Neuronal stem cell (in vitro differentiated cells): ENCODE measurements at regions not wholly inside any gene's neighbourhood (a gene's known extent, or its start where the extent isn't known, plus 50 kb on each side); places are given as distances from the start of the nearest gene placed in this dataset.

Experiments
- DNase-seq: peaks from one replicate; pipeline ENCODE4 v3.0.0-alpha.2; 2013; ENCODE audit warnings: low spot score
- H2AFZ ChIP-seq: one replicate; pipeline ENCODE4 v1.6.1; 2013; ENCODE audit warnings: mild to moderate bottlenecking, low read length, inconsistent platforms
- H2AK5ac ChIP-seq: 2 replicates; pipeline ENCODE4 v1.6.1; 2013; ENCODE audit warnings: low read depth, mild to moderate bottlenecking, inconsistent platforms, low read length, moderate library complexity, mixed read lengths
- H2BK120ac ChIP-seq: 2 replicates; pipeline ENCODE4 v1.6.1; 2013; ENCODE audit warnings: low read depth, mild to moderate bottlenecking, inconsistent platforms, low read length, moderate library complexity, mixed read lengths
- H2BK12ac ChIP-seq: one replicate; pipeline ENCODE4 v1.6.1; 2013; ENCODE audit warnings: low read length, inconsistent platforms
- H2BK15ac ChIP-seq: 2 replicates; pipeline ENCODE4 v1.6.1; 2013; ENCODE audit warnings: mild to moderate bottlenecking, low read length, inconsistent platforms, mixed read lengths
- H2BK5ac ChIP-seq: one replicate; pipeline ENCODE4 v1.6.1; 2013; ENCODE audit warnings: inconsistent platforms, mild to moderate bottlenecking, low read length, moderate library complexity
- H3K14ac ChIP-seq: one replicate; pipeline ENCODE4 v1.6.1; 2013; ENCODE audit warnings: low read length, inconsistent platforms
- H3K18ac ChIP-seq: 2 replicates; pipeline ENCODE4 v1.6.1; 2013; ENCODE audit warnings: low read length, inconsistent platforms
- H3K23ac ChIP-seq: 2 replicates; pipeline ENCODE4 v1.6.1; 2013; ENCODE audit warnings: low read depth, mild to moderate bottlenecking, mixed read lengths, low read length, inconsistent platforms; ENCODE audit not compliant: poor library complexity
- H3K27ac ChIP-seq: replicated peaks from 3 replicates; pipeline ENCODE4 v1.5.1; 2013; ENCODE audit warnings: low read length, inconsistent platforms
- H3K27me3 ChIP-seq, 3 experiments: 2 replicates each; pipeline ENCODE4 v1.6.1; 2013; ENCODE audit warnings: low read length in 3 of 3, mild to moderate bottlenecking in 2 of 3, inconsistent platforms in 1 of 3, low read depth in 1 of 3, mixed read lengths in 1 of 3, moderate library complexity in 1 of 3; ENCODE audit not compliant: control insufficient read depth in 3 of 3, insufficient read depth in 3 of 3
- H3K36me3 ChIP-seq, 2 donors: replicated peaks in 1 of 2; 2 replicates each; pipeline ENCODE4 v1.6.1; 2013; ENCODE audit warnings: low read length in 2 of 2; ENCODE audit not compliant: control insufficient read depth in 2 of 2, insufficient read depth in 2 of 2
- H3K4ac ChIP-seq: 2 replicates; pipeline ENCODE4 v1.6.1; 2013; ENCODE audit warnings: inconsistent platforms, mild to moderate bottlenecking, low read length, moderate library complexity
- H3K4me1 ChIP-seq, 2 donors: 1 replicate in 1 of 2; 2 replicates in 1 of 2; pipeline ENCODE4 v1.6.1; 2013; ENCODE audit warnings: low read length in 2 of 2, low read depth in 1 of 2; ENCODE audit not compliant: control insufficient read depth in 2 of 2, insufficient read depth in 1 of 2
- H3K4me2 ChIP-seq: one replicate; pipeline ENCODE4 v1.6.1; 2013; ENCODE audit warnings: mild to moderate bottlenecking, low read length, inconsistent platforms; ENCODE audit not compliant: insufficient read depth, poor library complexity, severe bottlenecking
- H3K4me3 ChIP-seq, 2 donors: 2 replicates each; pipeline ENCODE4 v1.5.1; 2013; ENCODE audit warnings: low read length in 2 of 2, mild to moderate bottlenecking in 2 of 2, inconsistent platforms in 1 of 2, moderate library complexity in 1 of 2
- H3K79me1 ChIP-seq: one replicate; pipeline ENCODE4 v1.6.1; 2013; ENCODE audit warnings: low read depth, mild to moderate bottlenecking, inconsistent platforms, low read length, moderate library complexity
- H3K9ac ChIP-seq: one replicate; pipeline ENCODE4 v1.6.1; 2013; ENCODE audit warnings: mild to moderate bottlenecking, low read depth, low read length, inconsistent platforms; ENCODE audit not compliant: poor library complexity
- H3K9me3 ChIP-seq, 2 donors: replicated peaks in 1 of 2; 2 replicates each; pipeline versions ENCODE3 to v1.6.1; 2013; ENCODE audit warnings: low read length in 2 of 2, mild to moderate bottlenecking in 2 of 2, inconsistent platforms in 1 of 2, low read depth in 1 of 2, mixed read lengths in 1 of 2, moderate library complexity in 1 of 2; ENCODE audit not compliant: control insufficient read depth in 2 of 2, insufficient read depth in 1 of 2
- H4K8ac ChIP-seq: one replicate; pipeline ENCODE4 v1.6.1; 2013; ENCODE audit warnings: low read depth, mild to moderate bottlenecking, inconsistent platforms, low read length, moderate library complexity
- H4K91ac ChIP-seq: one replicate; pipeline ENCODE4 v1.6.1; 2013; ENCODE audit warnings: low read length, low read depth, mild to moderate bottlenecking, inconsistent platforms; ENCODE audit not compliant: poor library complexity
- whole genome bisulfite sequencing, 2 donors: extraction: QIAGEN DNeasy Blood & Tissue Kit; methylation state at CpG; one replicate each; pipeline ENCODE4 v1.1.7; 2013; ENCODE audit warnings: missing lambda C conversion rate in 2 of 2, mixed read lengths in 1 of 2; ENCODE audit not compliant: insufficient read length in 2 of 2, insufficient replicate concordance in 1 of 2; ENCODE audit errors: extremely low coverage in 2 of 2; 5-methylcytosine and 5-hydroxymethylcytosine counted together

DNA sequence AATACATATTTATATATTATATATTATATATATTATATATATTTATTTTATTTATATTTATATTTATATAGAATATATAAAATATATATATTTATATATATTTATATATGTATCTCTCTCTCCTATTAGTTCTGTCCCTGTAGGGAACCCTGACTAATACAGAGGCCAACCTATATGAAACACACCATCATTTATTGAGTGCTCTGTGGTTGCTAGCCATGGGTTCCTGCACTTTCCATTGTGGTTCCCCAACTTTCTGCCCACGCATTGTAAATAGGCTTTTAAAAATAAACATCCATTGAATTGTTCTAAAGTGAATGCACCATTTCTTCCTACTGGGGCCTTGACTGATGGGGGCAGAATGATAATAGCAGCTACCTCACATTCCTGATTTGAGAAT lies 93.8 kb upstream of the SESN3 start:
- Histone ChIP-seq H2BK5ac (no peak overlapping the region), H3K27ac (no peak overlapping the region), H2AFZ (no peak overlapping the region), H4K91ac (no peak overlapping the region), H3K14ac (no peak overlapping the region), H3K18ac (no peak overlapping the region), H3K9ac (no peak overlapping the region), H3K79me1 (no peaks in the 10 kb centered on the region), H3K4me3 (no peak overlapping the region), H3K4ac (no peak overlapping the region), H2AK5ac (no peak overlapping the region), H2BK12ac (no peak overlapping the region), H4K8ac (no peak overlapping the region), H2BK120ac (no peak overlapping the region), H3K4me1 (no peaks in the 10 kb centered on the region), H3K23ac (no peak overlapping the region), H3K36me3 (no peaks in the 10 kb centered on the region), H2BK15ac (no peak overlapping the region), H3K4me2 (no peak overlapping the region), H3K27me3 (no peaks in the 10 kb centered on the region), H3K9me3 (no peaks in the 10 kb centered on the region)
- DNase-seq, result no peak
- no CpG with 5 or more reads among the region's 1 CpG for WGBS, 2 donors

DNA sequence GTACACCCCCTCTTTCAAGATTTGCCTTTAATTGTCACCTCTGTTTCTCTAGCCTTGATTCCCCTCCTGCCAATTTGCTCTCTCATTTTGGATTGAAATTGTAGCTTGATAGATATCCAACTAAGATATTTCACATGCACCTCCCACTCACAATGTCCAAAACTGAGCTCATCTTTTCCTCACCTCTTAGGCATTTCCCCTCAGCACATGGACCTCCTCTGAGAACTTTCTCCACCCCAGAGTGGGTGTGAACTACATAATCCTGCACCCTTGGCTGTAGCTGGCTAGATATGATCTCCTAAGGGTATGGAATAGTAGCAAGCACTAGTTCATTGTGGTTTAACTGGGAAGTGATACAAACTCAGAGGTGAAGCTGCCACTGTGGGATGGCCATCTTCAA lies 91.5 kb upstream of the SESN3 start:
- no peak overlapping the region for H3K4me3 ChIP-seq
- H3K27me3 ChIP-seq, result no peaks in the 10 kb centered on the region
- no peaks in the 10 kb centered on the region for H3K36me3 ChIP-seq
- no peak overlapping the region for H2BK5ac ChIP-seq
- peaks cover 0 to 3% of the 10 kb centered on the region in 2 donors for H3K4me1 ChIP-seq
- no peak overlapping the region for H4K8ac ChIP-seq
- no peak overlapping the region for H2BK15ac ChIP-seq
- H3K23ac ChIP-seq, result no peak overlapping the region
- H3K79me1 ChIP-seq, result no peaks in the 10 kb centered on the region
- H3K27ac ChIP-seq, result no peak overlapping the region
- H2AK5ac ChIP-seq, result no peak overlapping the region
- no peak overlapping the region for H2BK12ac ChIP-seq
- no peak overlapping the region for H2BK120ac ChIP-seq
- no peak for DNase-seq
- H3K14ac ChIP-seq, result no peak overlapping the region
- no peak overlapping the region for H3K4ac ChIP-seq
- H3K18ac ChIP-seq, result no peak overlapping the region
- H3K4me2 ChIP-seq, result no peak overlapping the region
- no peak overlapping the region for H3K9ac ChIP-seq
- no peaks in the 10 kb centered on the region for H3K9me3 ChIP-seq
- H4K91ac ChIP-seq, result no peak overlapping the region
- H2AFZ ChIP-seq, result no peak overlapping the region

DNA sequence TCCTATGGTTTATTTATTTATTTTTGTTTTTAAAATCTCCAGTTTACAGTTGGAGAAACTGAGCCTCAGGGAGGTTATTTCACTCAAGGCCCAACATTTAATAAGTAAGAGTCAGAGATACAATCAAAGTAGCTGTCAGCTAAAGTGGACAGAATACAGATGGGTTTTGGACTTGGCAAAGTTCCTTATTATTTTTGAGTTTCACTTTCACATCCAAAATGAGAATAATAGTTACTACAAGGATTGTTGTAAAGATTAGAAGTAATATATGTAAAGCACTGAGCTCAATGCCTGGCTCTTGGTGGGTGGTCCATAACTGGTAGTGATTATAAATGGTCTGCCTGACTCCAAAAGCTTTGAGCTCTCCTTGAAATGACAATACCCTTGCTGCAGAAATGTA lies 87.5 kb upstream of the SESN3 start:
- Histone ChIP-seq H3K4ac (no peak overlapping the region), H3K18ac (no peak overlapping the region), H2BK15ac (no peak overlapping the region), H2AK5ac (no peak overlapping the region), H3K36me3 (no peaks in the 10 kb centered on the region), H3K4me2 (no peak overlapping the region), H3K27ac (no peak overlapping the region), H3K79me1 (no peaks in the 10 kb centered on the region), H3K27me3 (no peaks in the 10 kb centered on the region), H3K9ac (no peak overlapping the region), H2BK12ac (no peak overlapping the region), H4K8ac (no peak overlapping the region), H2BK5ac (no peak overlapping the region), H3K9me3 (no peaks in the 10 kb centered on the region), H2BK120ac (no peak overlapping the region), H2AFZ (no peak overlapping the region), H4K91ac (no peak overlapping the region), H3K23ac (no peak overlapping the region), H3K4me1 (peaks cover 0 to 3% of the 10 kb centered on the region in 2 donors), H3K4me3 (no peak overlapping the region), H3K14ac (no peak overlapping the region)
- no peak for DNase-seq

DNA sequence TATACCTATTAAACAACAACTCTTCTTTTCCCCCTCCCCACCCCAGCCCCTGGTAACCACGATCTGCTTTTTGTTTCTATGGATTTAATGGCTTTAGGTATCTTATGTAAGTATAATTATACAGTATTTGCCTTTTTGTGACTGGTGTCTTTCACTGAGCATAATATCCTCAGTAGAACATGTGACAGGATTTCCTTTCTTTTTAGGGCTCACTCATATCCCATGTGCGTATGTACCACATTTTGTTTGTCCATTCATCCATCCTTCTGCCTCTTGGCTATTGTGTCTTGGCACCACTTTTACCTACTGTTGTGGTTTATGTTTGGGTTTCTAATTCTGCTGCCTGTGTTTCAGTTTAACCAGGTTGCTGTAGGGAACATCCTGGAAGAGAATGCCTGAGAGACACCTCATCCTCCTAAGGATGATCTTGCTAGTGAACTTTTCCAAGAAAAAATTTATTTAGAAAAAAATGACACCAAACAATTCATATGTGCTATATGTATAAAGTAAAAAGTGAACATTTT lies 77.6 kb upstream of the SESN3 start:
- Histone ChIP-seq H3K4ac (no peak overlapping the region), H3K9ac (no peak overlapping the region), H3K79me1 (no peaks in the 10 kb centered on the region), H3K4me3 (no peak overlapping the region), H3K23ac (no peak overlapping the region), H3K27ac (no peak overlapping the region), H2BK12ac (no peak overlapping the region), H3K14ac (no peak overlapping the region), H3K18ac (no peak overlapping the region), H2BK5ac (no peak overlapping the region), H3K9me3 (no peaks in the 10 kb centered on the region), H4K91ac (no peak overlapping the region), H2AFZ (no peak overlapping the region), H3K4me1 (peaks cover 0 to 7% of the 10 kb centered on the region in 2 donors), H2BK120ac (no peak overlapping the region), H2AK5ac (no peak overlapping the region), H3K4me2 (no peak overlapping the region), H3K36me3 (no peaks in the 10 kb centered on the region), H4K8ac (no peak overlapping the region), H3K27me3 (no peaks in the 10 kb centered on the region), H2BK15ac (no peak overlapping the region)
- no peak for DNase-seq
- WGBS, 2 donors, result no CpG with 5 or more reads among the region's 2 CpGs
